ENCODE measurements at regions not wholly inside any gene's neighbourhood (a gene's known extent, or its start where the extent isn't known, plus 50 kb on each side); places are given as distances from the start of the nearest gene placed in this dataset.

- no peak for TF ChIP-seq CTCF (conservative IDR thresholded peaks at IDR 0.05; ENCODE audit: low read length)
- no peak for DNase-seq (ENCODE audit: low read depth)
- H3K4me3 ChIP-seq (ENCODE audit: low read length) = no peak overlapping the region
These were observed 1342.1 kb upstream of the C9orf72 start for GRCh38 chr9:28915202-28915930.

- H3K4me3 ChIP-seq (ENCODE audit: low read length) = no peak overlapping the region
- no peak for TF ChIP-seq CTCF (conservative IDR thresholded peaks at IDR 0.05; ENCODE audit: low read length)
- no peak for DNase-seq (ENCODE audit: low read depth)
These were observed 1343.1 kb upstream of the C9orf72 start for GRCh38 chr9:28916348-28916747.

- H3K4me3 ChIP-seq (ENCODE audit: low read length) = no peak overlapping the region
- TF ChIP-seq CTCF (conservative IDR thresholded peaks at IDR 0.05; ENCODE audit: low read length) = no peak
- DNase-seq (ENCODE audit: low read depth) = no peak
These were observed 1348.7 kb upstream of the C9orf72 start for GRCh38 chr9:28921857-28922500.

GRCh38 chr9:28922891-28923290 is 1349.6 kb upstream of the C9orf72 start:
- TF ChIP-seq CTCF (conservative IDR thresholded peaks at IDR 0.05; ENCODE audit: low read length) = no peak
- no peak overlapping the region for H3K4me3 ChIP-seq (ENCODE audit: low read length)

GRCh38 chr9:28923351-28923750 is 1350.1 kb upstream of the C9orf72 start:
- no peak for DNase-seq (ENCODE audit: low read depth)
- TF ChIP-seq CTCF (conservative IDR thresholded peaks at IDR 0.05; ENCODE audit: low read length) = no peak

More at GRCh38 chr9:28922891-28923290, 1349.6 kb upstream of the C9orf72 start:
- no peak for DNase-seq (ENCODE audit: low read depth)

GRCh38 chr9:28925157-28925556 is 1351.9 kb upstream of the C9orf72 start:
- H3K4me3 ChIP-seq (ENCODE audit: low read length) = no peak overlapping the region
- DNase-seq (ENCODE audit: low read depth) = no peak
- TF ChIP-seq CTCF (conservative IDR thresholded peaks at IDR 0.05; ENCODE audit: low read length) = no peak

More at GRCh38 chr9:28923351-28923750, 1350.1 kb upstream of the C9orf72 start:
- H3K4me3 ChIP-seq (ENCODE audit: low read length) = no peak overlapping the region

- H3K4me3 ChIP-seq (ENCODE audit: low read length) = no peak overlapping the region
- DNase-seq (ENCODE audit: low read depth) = no peak
- TF ChIP-seq CTCF (conservative IDR thresholded peaks at IDR 0.05; ENCODE audit: low read length) = no peak
These were observed 1353.0 kb upstream of the C9orf72 start for GRCh38 chr9:28926306-28926705.

Measured in AG10803 (cell line).